A172 (cell line): ENCODE measurements at regions not wholly inside any gene's neighbourhood (a gene's known extent, or its start where the extent isn't known, plus 50 kb on each side); places are given as distances from the start of the nearest gene placed in this dataset.
"Not testable (repeated sequence)": the region's sequence is repeated elsewhere in the genome, so short reads cannot be mapped to it uniquely, and the experiment has no call there.

Experiments used
- DNase-seq: peaks from one replicate; pipeline ENCODE4 v3.0.0-alpha.2; 2015; ENCODE audit warnings: low spot score

GRCh38 chr3:25895443-25895842 is 105.6 kb downstream of the OXSM start:
- DNase-seq: no peak

- DNase-seq: peak; percentile 16
Measured at GRCh38 chr3:25897019-25897418, 107.1 kb downstream of the OXSM start.

- DNase-seq: no peak
Measured at GRCh38 chr3:25899352-25900101, 109.6 kb downstream of the OXSM start.

GRCh38 chr3:25900161-25900560 is 110.3 kb downstream of the OXSM start:
- DNase-seq: no peak

GRCh38 chr3:25901796-25902195 is 111.9 kb downstream of the OXSM start:
- DNase-seq: no peak

DNA sequence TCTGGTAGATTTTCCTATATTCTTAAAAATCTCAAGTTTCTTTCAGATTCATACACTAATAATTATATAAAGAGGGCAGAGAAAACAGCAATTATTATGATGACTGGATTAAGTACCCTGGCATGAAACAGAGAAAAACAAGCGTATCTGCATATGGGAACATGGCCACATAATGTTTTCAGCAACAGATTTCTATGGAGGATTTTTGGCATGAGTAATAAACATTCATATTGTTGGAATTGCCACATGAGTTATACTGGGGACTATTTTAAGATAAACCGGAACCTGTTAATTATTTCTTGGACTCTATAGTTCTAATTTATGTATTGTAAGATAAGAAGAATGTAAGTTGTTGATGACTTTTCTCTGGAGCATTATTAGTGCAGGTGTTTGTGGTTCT is 112.7 kb downstream of the OXSM start:
- DNase-seq: no peak

DNA sequence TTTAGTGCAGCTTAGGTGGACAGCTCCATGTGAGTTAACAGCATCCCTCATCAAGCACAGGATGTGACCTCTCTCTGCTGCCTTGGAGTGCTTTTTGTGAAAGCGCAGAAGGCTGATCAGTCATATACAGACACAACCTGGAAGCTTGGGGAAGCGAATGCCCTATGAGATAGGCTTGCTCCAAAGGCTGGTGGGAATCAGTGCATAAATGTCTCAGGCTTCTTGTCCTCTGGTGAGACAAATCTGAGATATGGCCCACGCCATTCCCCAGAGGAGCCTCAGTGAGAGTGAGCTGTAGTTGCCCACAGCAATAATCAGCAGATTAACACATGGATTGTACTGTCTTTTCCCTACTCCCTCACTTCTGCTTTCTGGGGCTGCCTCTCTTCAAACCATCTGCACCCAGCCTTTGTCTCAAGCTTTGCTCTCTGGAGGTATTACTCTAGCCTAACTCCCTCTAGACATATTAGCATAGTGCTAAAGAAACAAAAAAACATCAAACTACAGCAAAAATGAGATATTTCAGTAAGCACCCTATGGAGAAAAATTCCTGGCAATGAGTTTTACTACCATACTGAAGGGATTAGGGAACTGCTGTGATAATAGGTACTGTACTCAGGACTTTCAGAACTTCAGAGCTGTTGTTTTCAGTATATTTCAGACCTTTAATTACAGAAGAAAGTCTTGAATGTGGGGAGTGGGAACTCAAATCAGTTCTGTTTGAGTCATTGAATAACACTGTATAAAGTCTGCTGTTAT is 113.7 kb downstream of the OXSM start:
- no peak for DNase-seq

DNA sequence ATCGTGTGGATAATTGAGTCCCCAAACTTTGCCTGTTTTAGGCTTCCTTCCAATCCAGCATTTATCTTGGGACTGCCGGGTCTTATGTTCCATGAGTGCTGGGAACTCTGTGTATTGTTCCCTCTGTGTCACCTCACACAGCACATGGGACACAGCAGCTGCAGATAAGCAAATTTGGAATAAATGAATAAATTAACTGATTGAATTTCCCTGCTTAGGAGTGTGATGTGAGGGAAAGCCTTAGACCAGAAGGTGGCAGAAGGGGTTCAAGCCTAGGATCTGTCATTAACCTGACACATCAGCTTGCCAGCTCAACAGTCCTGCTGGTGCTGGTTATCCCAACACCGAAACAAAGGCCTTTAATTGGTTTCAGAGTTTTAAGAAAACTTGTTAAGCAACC is 114.3 kb downstream of the OXSM start:
- no peak for DNase-seq

DNA sequence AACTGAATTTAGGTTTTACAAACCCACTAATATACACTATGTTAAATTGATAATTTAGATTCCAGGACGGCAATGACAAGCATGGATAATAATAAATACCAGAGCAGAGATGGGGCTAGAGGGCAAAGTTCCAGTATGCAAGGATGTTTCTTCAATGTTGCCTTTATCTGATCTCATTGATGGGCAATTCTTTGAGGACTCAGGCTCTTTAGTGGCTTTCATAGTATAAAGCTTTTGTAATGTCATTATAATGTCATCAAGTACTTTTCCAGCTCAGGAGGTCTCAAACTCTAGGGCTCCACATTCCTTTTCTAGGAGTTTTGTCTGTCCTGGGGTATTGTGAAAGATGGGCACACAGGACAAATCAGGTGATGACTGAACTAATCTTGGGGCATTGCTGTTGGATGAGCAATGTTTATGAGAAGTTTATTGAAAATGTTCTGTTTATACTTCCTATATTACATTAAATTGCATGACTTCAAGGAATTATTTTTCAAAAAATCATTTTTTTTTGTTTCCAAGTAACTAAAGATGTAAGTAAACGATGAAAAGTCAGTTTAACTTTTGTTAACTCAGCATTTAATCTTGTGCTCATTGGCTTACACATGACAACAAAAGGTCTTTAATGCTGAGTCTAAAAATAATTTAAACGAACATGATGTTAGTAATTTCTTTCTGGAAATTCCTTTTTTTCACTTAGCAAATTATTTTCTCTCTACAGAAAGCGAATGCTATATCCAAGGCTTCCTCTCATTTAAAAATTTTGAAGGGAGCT is 116.4 kb downstream of the OXSM start:
- DNase-seq: no peak

GRCh38 chr3:25907081-25907480 is 117.2 kb downstream of the OXSM start:
- no peak for DNase-seq

GRCh38 chr3:25910105-25910504 is 120.2 kb downstream of the OXSM start:
- DNase-seq: no peak

- DNase-seq: peak; percentile 11
Measured at GRCh38 chr3:25910997-25911396, 121.1 kb downstream of the OXSM start.

- no peak for DNase-seq
Measured at GRCh38 chr3:25911525-25912295, 121.8 kb downstream of the OXSM start.

DNA sequence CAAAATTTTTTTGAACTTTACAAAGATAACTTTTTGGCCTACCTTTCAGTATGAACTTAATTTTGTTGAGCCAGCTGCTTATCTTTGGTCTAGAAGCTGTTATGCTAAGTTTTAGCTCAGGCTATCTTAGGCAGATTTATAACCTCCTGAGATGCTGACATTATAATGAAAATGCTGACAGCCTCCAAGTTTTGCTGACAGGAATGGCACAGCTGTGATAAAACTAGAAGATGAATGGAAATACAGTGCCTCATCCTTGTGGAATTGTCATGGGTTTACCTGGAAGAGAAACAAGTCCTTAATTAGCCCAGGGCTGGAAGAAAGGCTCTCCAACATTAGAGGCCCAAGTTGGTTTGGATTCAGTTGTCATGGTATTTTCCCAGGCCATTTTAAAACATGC is 123.3 kb downstream of the OXSM start:
- no peak for DNase-seq

DNA sequence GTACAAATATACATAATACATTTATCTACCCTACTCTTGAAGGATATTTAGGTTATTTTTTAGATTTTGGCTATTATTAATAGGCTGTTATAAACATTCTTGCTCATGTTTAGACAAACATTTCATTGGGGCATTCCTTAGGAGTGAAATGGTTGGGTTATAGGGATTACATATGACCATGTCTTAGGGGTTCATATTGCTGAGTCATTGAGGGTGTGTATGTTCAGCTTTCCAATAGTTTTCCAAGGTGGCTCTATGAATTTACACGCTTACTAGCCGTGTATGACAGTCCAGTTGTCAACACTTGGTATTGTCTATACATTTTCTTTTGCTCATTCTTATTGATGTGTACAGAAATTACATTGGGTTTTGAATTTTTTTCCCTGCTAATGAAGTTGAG is 125.8 kb downstream of the OXSM start:
- DNase-seq: no peak

DNA sequence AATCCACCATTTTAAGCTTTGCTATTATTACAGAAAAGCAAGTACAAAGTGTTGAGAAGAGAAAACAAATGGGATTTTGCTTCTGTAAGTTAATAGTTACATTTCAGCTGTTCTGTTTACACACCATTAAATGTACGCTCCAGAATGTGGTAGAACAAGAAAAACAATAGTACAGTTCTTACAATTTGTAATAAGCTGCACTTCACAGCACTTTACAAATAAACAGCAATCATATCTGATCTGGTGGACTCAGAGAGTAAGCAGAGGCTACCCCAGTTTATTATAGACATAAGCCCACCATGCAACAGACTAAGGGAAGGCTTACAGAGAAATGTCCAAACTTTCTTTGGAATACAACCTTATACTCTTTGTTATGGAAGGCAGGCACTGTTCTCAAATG is 126.4 kb downstream of the OXSM start:
- no peak for DNase-seq

GRCh38 chr3:25931967-25932366 is 142.1 kb downstream of the OXSM start:
- DNase-seq: not testable (repeated sequence)

DNA sequence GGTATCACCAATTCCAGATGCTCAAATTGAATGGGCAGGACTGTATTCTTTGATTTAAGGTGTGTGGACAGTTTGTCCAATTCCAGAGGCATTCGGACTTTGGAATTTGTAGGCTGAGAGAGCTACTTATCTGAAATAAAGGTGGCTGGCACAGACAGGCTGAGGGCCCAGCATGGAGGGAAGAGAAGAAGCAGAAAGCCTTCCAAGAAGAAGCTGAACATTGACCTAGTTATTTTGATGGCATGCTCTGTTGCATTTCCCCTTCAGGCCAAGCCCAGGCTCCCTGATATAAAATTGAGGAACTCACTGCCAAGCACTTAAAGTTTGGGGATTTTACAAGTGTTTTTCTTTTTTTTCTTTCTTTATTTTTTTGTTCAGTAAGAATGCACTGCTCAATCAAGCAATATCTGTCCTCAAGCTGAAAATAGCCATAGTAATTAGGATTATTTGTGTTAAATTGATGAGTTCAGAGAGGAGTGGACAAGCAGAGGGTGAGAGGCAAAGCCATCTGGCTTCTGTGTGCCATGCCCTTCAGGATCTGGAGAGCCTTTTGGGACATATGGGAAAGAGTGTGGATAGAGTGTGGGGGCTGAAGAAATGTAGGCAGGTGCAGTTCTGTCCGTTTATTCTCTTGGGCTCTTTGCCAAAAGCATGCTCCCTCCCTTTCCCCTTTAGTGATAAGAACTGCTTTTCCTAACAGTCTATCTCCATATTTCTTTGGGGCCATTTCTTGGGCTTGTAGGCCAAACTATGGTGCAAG is 148.9 kb downstream of the OXSM start:
- DNase-seq: no peak

DNA sequence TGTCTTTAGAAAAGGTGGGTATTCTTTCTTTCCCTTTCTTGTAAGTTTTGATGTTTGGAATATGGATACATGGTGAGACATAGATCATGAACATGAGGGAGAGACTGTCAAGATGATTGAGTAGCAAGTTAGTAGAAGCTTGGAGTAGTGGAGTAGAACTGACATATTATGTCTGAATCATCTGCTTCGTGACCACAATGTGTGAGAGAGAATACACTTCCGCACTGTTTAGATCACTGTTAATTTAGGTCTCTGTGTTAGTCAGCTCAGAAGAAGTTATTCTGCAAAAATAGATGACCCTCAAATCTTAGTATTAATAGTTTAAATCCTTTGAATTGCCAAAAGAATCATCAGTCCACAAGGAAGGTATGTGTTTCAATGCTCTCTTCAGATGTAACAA is 151.0 kb downstream of the OXSM start:
- DNase-seq: peak; percentile 18

- DNase-seq: no peak
Measured at GRCh38 chr3:25944329-25944728, 154.4 kb downstream of the OXSM start.

- no peak for DNase-seq
Measured at GRCh38 chr3:25945366-25945765, 155.5 kb downstream of the OXSM start.
